ENCODE measurements at regions not wholly inside any gene's neighbourhood (a gene's known extent, or its start where the extent isn't known, plus 50 kb on each side); places are given as distances from the start of the nearest gene placed in this dataset.
"Not testable (repeated sequence)": the region's sequence is repeated elsewhere in the genome, so short reads cannot be mapped to it uniquely, and the experiment has no call there.

DNA sequence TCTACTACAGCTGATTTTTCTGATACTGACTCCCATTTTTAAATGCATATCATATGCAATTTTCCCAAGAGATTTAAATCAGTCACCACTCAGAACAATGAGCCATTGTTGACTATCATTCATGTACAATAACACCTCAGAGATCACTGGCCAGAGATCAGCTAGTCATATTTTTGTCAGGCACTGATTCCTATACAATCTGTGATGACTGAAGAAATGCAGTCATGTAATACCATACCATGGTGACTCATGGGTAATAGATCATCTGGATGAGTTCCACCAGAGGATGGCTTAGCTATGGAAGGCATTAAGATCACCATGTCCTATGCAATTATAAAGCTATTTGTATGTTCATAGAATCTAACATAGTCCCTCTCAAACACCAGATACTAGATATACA, 285.7 kb upstream of the DCC start:
- no peak for DNase-seq

DNA sequence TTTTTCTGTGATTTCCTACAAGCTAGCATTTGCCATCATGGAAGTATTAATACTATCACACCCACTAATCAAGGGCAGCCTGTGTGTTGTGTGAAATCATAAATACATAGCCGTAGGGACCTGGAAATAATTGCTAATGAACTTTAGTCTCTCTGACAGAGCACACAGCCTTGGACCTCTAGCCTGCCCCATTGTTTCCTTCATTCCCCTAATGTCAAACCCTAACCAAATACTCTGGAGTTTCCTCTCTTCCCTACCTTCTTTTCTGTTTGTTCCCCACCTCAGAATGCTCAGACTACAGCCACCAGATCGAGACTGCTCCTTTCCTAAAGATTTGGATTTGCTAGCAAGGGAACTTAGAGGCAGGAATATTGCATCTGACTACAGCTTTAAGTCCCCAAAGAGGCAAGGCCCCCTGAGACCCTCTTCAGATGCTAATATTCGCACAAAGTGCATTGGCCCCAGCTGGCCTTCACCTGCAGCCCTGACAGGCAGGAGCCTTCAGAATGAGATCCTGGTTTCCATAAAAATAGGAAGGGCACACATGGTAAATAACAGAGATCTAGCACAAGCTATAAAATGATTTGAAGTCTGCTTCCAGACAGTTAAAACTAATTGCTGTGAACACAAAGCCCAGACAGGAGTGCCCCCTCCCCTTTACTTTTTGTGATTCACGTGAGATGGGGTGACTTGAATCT, 279.2 kb upstream of the DCC start:
- DNase-seq: no peak

DNA sequence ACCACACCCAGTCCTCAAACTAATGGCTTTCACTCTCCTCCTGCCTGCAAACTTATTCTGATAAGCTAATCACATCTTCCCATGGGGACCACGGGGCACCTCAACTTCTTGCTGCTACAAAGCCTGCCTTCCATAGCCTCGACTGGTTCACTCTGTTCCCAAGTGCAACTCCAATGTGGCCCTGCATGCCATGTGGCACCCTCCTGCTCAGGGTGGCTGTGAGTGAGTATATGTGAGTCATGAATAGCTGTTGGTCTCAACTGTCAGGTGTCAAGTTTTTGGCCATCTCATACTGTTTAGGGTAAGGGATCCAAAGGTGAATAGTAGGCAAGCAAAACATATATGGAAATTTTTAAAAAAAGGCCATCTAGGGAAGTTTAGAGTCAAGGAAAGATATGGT, 276.1 kb upstream of the DCC start:
- DNase-seq: no peak

DNA sequence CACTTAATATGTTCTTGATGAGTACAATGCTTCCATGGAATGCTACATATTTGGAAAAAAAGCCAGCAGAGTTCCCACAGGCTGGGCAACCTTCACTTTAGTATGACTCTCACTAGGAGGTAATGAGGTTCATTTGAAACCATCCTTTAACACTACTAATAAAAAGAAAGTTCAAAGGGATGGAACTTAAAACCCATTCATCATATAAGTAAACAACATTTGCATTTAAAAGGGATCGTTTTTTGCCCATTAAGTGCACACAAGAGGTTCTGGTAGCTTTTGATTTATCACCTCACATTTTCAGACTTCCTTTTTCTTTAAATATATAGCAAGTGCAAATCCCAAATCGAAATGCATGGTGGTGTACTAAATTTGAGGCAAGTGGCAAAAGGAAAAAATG, 270.8 kb upstream of the DCC start:
- DNase-seq: no peak

DNA sequence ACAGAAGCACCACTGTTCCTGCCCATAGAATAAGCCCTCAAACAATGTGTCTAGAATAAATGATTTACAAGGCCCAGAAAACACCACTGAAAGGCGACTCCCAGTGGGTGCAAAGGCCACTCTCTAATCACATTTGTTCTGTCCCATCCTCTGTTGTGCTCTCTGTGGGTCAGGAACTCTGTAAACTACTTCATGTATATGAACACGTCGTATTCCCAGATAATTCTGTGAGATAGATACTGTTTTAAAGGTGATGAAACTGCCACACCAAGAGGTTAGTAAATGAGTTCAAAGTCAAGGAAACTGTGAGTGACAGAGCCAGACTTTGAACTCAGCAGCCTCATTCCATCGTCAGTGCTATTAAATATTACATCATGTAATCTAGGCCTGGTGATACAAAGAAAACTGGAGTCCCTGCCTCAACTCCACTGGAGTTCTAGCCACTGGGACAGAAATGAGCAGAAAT, 269.7 kb upstream of the DCC start:
- DNase-seq: no peak

DNA sequence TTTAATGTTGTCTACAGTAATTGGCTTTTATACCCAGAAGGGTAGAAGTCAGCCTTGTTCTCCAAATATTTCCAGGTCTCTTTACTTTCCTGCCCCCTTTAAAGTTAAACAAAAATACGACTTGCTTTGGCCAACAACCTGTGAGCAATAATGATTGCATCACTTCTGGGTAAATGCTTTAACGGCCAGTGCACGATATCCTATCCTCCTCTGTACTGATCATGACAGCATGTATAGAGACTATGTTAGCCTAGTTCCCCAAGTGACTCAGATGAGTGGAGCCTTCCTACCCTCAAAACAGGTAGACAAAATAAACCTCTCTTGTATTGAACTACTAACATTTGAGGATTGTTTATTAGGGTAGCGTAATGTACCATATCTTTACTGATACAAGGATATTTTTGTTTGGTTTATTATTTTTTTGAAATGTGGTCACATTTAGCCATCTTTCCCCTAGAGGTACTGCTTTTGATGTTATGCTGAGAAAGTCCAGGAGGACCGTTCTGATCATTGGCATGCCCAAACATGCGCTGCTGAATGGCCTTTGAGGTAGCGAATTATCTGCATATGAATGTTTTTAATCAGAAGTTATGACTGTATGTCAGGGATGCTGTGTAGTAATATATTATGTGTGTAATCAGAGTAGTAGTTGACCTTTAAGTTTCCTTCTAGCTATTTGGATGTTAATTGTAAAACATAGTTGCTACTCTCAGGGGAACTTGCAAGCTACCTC, 262.6 kb upstream of the DCC start:
- no peak for DNase-seq

DNA sequence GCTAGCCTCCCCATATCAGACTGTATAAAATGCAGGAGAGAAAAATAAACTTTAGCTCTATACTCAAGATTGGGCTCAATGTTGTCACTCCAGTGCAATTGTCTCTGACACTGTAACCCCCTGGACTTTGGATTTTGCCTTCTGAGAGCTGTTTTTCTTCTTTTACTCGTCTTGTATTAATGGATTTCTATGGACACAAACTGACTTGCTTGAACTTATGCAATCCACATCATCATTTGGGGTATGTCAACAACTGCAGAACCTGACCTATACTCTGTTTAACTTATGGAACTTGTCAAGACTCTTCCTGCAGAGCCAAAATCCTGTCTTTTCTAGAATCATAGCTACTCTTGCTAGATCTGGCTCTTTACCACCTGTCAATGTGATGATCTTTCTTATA, 257.8 kb upstream of the DCC start:
- no peak for DNase-seq

DNA sequence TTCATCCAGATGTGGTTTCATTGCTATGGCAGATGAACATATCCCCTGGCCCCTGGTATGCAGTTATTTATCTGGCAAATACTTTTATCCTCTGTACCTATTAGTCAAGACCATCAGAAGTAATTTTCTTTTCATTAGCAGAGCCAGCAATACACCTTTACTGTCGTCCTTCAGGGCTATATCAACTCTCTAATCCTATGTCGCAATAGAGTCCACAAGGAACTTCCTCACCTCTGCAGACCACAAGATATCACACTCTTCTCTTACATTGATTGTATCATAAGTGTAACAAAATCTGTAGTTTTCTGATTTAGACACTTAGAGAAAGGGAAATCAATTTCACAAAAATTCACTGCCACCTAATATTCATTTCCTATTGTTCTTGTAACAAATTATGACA, 252.9 kb upstream of the DCC start:
- no peak for DNase-seq

DNA sequence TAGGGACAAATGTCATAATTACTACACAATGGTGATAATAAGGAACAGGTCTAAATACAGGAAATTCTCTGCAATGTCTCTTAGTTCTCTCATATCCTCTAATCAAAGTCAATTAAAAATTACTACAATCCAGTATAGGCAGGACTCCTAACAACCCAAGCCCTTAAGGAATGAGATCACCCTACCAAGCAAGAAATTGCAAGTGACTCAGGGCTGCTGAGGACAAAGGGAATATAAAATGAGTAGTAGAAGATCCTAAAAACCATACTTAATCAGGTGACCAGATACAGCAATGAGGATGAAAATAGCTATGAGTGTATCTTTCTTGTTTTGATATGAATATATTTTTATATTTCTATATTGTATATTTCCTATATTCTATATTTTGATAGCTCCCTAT, 250.0 kb upstream of the DCC start:
- DNase-seq: no peak

DNA sequence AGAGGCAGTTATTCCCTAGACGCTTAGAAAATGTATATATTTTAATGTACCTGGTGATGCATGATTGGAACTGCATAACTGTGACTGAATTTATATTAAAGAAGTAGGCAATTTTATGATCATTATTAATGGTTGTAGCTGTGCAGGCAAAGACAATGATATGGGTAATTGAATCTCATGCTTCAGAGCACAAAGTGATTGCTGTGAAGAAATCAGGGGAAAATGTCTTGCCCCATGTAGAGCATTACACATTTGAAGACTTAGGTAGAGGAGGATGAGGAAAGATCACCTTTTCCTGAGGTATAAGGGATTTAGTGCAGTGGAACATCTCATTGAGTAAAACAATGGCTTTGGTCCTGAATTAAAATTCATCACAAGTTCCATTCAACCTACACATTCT, 246.8 kb upstream of the DCC start:
- no peak for DNase-seq

DNA sequence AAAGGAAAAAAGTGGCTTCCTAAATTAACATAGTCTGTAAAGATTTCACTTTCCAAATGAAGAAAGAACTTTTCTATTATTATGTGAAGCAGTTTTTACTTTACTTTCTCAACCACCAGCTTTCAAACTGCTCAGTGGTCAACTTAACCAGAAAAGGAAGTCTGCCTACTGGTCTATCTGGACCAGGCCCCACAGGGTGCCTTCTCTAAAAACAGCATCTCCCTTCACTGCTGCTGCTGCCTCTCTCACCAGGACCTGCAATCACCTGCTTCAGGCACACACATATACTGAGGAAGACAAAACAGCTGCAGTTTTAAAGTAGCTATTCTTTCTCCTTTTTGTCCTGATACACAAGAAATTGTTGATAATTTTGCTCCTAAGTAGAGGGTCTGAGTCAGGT, 221.3 kb upstream of the DCC start:
- DNase-seq: no peak

DNA sequence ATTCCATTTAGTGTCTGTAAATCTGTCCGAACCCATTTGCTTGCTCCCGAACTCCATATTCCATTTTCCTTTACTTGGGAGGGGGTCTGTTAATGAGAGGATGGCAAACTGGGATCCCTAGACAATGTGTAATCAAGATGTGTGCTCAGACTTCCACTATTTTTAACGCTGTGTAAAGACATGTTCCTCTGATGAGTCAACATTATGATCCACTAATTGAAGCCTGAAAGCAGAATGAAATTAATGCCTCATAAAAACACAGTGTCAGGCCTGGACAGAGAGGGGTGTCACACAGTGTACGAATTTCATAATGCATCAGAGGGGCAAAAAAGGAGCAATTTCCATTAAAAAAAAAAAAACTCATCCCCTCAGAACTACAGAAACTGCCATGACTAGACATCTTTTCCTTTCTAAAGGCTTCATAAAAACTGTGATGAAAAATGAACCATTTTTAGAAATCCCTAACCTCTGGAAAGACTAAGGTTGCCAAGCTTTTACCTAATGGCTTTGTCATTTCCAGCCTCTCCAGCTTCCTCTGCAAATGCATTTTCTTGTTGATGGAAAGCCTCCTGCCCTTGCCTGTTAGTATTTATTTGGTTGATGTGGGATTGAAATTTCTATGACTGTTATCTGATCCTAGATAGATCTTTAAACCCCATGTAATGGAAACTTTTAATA, 209.2 kb upstream of the DCC start:
- DNase-seq: no peak

DNA sequence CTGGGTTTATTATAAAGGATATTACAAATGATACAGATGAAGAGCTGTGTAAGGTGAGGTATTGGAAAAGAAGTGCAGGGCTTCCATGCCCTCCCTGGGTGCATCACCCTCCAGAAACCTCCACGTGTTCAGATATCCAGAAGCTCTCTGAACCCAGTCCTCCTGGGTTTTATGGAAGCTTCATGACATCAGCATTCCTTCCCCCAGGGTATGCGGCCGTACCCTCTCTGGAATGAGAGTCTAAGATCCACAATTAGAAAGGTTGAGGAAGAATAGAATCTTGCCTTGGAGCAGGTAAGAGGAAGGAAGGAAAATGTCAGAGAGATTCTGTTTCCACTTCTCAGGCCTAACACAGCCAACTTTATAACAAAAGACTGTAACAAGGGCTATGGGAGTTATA, 208.2 kb upstream of the DCC start:
- DNase-seq: no peak

DNA sequence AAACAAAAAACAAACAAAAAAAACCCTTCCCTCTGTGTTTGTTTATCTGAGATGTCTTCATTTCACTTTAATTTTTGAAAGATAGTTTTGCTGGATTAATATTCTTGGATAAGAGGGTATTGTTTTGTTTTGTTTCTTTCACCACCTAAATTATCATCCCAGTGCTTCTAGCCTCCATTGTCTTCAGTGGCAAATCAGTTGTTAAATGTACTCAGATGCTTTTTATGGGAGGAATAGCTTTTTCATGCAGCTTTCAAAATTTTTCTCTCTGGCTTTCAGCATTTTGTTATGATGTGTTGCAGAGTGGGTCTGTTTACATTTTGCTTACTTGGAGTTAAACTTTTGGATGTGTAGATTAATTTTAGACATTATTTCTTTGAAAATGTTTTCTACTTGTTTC, 203.5 kb upstream of the DCC start:
- no peak for DNase-seq

DNA sequence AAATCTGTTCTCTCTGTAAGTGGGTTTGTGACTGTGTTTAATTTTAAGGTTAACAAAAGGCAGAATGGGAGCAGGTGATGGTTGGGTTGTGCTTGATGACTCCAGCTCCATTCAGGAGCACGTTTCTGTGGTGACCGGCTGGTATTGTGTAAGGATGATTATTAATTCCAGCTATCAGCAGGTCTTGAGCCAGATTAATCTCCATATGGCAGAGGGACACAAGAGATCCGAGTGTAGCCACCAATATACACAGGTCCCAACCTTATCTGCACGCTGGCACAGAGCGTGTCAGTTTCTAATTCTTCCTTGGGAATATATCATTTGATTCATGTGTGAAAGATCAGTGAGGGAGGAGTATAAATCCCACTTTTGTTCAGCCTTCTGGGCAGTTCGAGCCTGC, 199.0 kb upstream of the DCC start:
- no peak for DNase-seq

DNA sequence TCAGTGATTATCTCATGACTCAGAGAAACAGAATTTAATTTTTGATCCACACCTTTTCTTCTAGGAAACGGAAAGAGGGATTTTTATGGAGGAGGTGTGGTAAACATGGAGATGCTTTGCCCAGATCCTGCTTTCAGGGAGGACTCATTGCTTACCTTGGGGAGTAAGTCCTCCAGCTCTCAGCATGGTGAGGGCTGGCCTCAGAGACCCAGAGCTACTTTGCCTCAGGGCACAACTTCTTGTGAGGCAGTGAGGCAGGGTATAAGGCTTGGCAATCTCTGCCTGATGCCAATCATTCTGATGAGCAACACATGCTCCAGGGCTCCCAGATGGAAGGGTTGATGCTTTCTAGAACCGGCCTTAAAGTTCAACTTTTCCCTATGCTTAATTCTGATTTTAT, 189.9 kb upstream of the DCC start:
- DNase-seq: no peak

DNA sequence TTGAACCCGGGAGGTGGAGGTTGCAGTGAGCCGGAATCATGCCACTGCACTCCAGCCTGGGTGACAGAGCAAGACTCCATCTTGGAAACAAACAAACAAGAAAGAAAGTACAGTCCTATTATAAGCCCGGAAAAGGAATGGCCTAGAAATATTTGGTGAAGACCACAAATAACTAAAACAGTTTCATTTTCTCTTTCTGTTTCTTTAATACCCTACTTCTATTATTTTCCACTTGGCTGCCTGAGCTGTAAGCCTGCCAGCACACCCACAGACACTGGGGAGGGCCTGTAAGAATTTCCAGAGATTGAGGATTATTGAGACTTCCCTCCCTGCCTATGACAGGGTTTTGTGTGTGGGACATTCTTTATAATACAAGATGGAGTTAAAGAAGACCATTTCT, 188.0 kb upstream of the DCC start:
- DNase-seq: no peak

DNA sequence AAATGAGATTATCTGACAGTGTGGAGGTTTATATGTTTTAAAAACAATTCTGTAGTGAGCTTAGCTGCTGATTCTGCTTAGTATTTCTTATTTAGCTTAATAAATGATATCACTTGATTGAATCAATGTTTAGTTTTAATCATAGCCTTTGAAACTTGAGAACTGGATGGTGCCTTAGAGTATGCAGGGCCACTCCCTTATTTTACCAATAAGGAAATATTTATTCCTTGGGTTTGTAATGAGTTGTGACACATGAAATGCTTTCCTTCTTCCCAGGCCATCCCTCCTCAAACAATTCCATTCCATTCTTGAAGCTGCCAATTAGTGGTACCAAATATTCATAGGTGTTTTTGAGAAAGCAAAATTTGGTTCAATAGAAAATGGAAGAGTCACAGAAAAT, 183.8 kb upstream of the DCC start:
- DNase-seq: no peak

DNA sequence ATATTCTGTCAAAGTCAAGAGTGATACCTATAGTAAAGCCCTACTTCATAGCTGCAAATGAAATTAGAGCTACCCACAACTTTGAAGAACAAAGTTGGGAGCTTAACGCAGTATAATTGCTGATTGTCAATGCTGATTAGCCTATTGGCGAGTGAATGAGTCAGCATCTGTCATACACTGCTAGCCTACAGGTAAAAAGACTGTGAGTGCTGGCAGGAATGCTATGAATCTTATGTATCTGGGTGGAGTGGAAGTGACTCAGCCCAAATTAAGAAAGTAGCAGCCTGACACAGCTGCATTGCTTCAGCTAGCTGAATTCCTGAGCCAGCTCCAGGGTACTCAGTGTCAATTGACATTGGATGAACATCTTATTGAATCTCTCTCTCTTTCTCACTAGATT, 179.4 kb upstream of the DCC start:
- no peak for DNase-seq

DNA sequence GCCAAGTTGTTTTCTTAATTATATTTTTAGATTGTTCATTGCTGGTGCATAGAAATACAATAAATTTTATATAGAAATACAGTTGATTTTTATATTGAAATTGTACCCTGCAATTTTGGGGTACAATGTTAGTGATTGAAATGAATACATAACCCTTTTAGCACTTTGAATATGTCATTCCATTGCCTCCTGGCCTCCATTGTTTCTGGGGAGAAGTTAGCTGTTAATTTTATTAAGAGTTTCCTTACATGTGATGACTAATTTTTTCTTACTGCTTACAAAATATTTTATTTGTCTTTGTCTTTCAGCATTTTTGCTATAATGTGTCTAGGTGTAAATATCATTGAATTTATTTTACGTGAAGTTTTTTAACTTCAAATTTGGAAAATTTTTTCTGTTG, 176.5 kb upstream of the DCC start:
- DNase-seq: no peak

DNA sequence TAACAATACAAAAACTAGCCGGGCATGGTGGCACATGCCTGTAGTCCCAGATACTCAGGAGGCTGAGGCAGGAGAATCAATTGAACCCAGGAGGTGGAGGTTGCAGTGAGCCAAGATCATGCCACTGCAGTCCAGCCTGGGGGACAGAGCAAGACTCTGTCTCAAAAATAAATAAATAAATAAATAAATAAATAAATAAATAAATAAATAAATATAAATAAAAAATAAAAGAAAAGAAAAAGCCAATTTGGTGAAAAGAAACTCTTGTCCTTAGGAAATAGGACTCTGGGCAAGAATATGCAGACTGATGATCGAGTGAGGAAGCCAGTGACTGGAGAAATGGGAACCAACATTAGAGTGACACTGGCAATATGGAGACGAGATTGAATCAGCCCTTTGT, 171.9 kb upstream of the DCC start:
- not testable (repeated sequence) for DNase-seq

DNA sequence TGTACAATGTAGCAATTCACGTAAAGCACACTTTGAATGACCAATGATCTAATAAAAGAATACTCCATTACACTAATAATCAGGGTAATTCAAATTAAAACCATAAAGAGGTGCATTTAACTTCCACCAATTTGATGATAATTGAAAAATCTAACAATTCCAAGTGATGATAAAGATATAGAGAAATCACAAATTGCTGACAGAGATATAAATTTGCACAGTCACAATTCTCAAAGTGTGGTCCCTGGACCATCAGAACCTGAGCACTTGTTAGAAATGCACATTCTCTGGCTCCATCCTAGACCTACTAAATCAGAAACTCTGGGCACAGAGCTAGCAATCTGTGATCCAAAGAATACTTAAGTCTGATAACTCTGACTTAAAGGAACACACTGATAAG, 165.8 kb upstream of the DCC start:
- DNase-seq: no peak

DNA sequence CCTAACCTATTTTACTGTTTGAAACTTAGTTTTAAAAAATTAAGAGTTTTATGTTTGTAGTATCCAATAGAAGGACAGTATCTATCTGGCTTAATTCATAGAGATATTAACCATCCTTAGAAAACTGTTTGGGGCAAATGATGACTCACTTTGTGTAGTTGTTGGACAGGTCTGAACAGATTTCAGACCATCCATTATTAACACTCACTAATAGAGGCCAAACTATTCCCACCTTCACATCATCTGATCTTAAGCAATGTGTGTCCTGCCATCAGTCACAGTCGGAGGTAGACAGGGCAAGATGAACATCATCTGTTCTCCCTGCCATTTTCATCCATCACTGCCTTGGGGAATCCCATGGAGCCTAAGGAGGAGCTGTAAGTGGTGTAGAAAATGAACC, 164.6 kb upstream of the DCC start:
- no peak for DNase-seq

All from right lung (tissue), 2 donors.